VCaP (cell line): ENCODE measurements at regions not wholly inside any gene's neighbourhood (a gene's known extent, or its start where the extent isn't known, plus 50 kb on each side); places are given as distances from the start of the nearest gene placed in this dataset.

Experiments
- H3K27ac ChIP-seq: fragments of 450-650 bp; 2 replicates; pipeline ENCODE4 v1.5.1; 2017
- CTCF ChIP-seq: fragments of 450-650 bp; conservative IDR thresholded peaks from 2 replicates; pipeline ENCODE4 v1.5.1; 2017; ENCODE audit warnings: mild to moderate bottlenecking, moderate library complexity

- no peak for TF ChIP-seq CTCF
- no peak overlapping the region for H3K27ac ChIP-seq
Observed at GRCh38 chr2:195428673-195429072, 228.4 kb upstream of the SLC39A10 start.

GRCh38 chr2:195425328-195425727 lies 231.7 kb upstream of the SLC39A10 start:
- no peak for TF ChIP-seq CTCF
- no peak overlapping the region for H3K27ac ChIP-seq

- no peak overlapping the region for H3K27ac ChIP-seq
- no peak for TF ChIP-seq CTCF
Observed at GRCh38 chr2:195419033-195419432, 238.0 kb upstream of the SLC39A10 start.

GRCh38 chr2:195414537-195415100 lies 242.4 kb upstream of the SLC39A10 start:
- no peak overlapping the region for H3K27ac ChIP-seq
- no peak for TF ChIP-seq CTCF

GRCh38 chr2:195413944-195414343 lies 243.1 kb upstream of the SLC39A10 start:
- no peak for TF ChIP-seq CTCF
- H3K27ac ChIP-seq: no peak overlapping the region

GRCh38 chr2:195413422-195413821 lies 243.6 kb upstream of the SLC39A10 start:
- no peak overlapping the region for H3K27ac ChIP-seq
- TF ChIP-seq CTCF: no peak

- TF ChIP-seq CTCF: no peak
- no peak overlapping the region for H3K27ac ChIP-seq
Observed at GRCh38 chr2:195411219-195411687, 245.8 kb upstream of the SLC39A10 start.
